CD4-positive, alpha-beta T cell (primary cell): ENCODE measurements at regions not wholly inside any gene's neighbourhood (a gene's known extent, or its start where the extent isn't known, plus 50 kb on each side); places are given as distances from the start of the nearest gene placed in this dataset.
A peak's percentile ranks its signal among the peaks of the same experiment; 100 is the strongest.

ENCODE experiments used
- ATAC-seq: fragments of 200-7000 bp; cut with Tn5 transposase; one replicate; pipeline ENCODE4 v1.10.0; 2022; ENCODE audit warnings: mild to moderate bottlenecking; ENCODE audit not compliant: poor library complexity
- CTCF ChIA-PET: fragments of 350-600 bp; sonication (Branson Sonifier 250); formaldehyde crosslinking; loops from one replicate; lab custom pipeline; 2021; ENCODE audit warnings: antibody characterized with exemption, inconsistent platforms; lab: Charles Lee
- POLR2A ChIA-PET: fragments of 350-600 bp; sonication (Branson Sonifier 250); formaldehyde crosslinking; loops from one replicate; lab custom pipeline; 2021; ENCODE audit warnings: antibody characterized with exemption, inconsistent platforms; lab: Charles Lee
- DNase-seq, 14 experiments: peaks; one replicate each; pipeline ENCODE4 v3.0.0-alpha.2; 2013 to 2020; ENCODE audit warnings: mixed read lengths in 2 of 14
- H3K27ac ChIP-seq, 2 donors: one replicate each; pipeline versions ENCODE4 v1.5.1 to v1.7.0; 2013; ENCODE audit warnings: low read length in 2 of 2, low read depth in 1 of 2, mild to moderate bottlenecking in 1 of 2
- H3K27me3 ChIP-seq, 2 experiments: 1 replicate in 1 of 2; 2 replicates in 1 of 2; pipeline versions ENCODE4 v1.6.1 to v1.7.0; 2013; ENCODE audit warnings: low read length in 2 of 2, control low read depth in 1 of 2, mild to moderate bottlenecking in 1 of 2, moderate library complexity in 1 of 2; ENCODE audit not compliant: insufficient read depth in 2 of 2, control insufficient read depth in 1 of 2
- H3K36me3 ChIP-seq: one replicate; pipeline ENCODE4 v1.6.1; 2013; ENCODE audit warnings: low read length, control low read depth; ENCODE audit not compliant: insufficient read depth
- H3K4me1 ChIP-seq: one replicate; pipeline ENCODE4 v1.6.1; 2013; ENCODE audit warnings: low read length, control low read depth; ENCODE audit not compliant: insufficient read depth
- H3K4me3 ChIP-seq: one replicate; pipeline ENCODE4 v1.5.1; 2013; ENCODE audit warnings: mild to moderate bottlenecking, low read length, moderate library complexity
- H3K9me3 ChIP-seq, 2 experiments: 1 replicate in 1 of 2; 2 replicates in 1 of 2; pipeline versions ENCODE4 v1.6.1 to v1.7.0; 2013; ENCODE audit warnings: low read length in 2 of 2, mild to moderate bottlenecking in 2 of 2, control low read depth in 1 of 2, moderate library complexity in 1 of 2; ENCODE audit not compliant: control insufficient read depth in 1 of 2, insufficient read depth in 1 of 2
- H3K27ac Mint-ChIP-seq: one replicate; pipeline ENCODE4 v1.8.0; 2020; ENCODE audit warnings: mixed read lengths
- H3K27me3 Mint-ChIP-seq: one replicate; pipeline ENCODE4 v1.8.0; 2021; ENCODE audit warnings: mixed read lengths
- H3K36me3 Mint-ChIP-seq: one replicate; pipeline ENCODE4 v1.8.0; 2021; ENCODE audit warnings: low read depth, mixed read lengths
- H3K4me1 Mint-ChIP-seq: one replicate; pipeline ENCODE4 v1.8.0; 2021; ENCODE audit warnings: low read depth, mixed read lengths
- H3K4me3 Mint-ChIP-seq: one replicate; pipeline ENCODE4 v1.8.0; 2020; ENCODE audit warnings: mild to moderate bottlenecking, mixed read lengths
- H3K9me3 Mint-ChIP-seq: one replicate; pipeline ENCODE4 v1.8.0; 2020; ENCODE audit warnings: mixed read lengths
- CTCF ChIP-seq: fragments of 200-600 bp; IDR thresholded peaks from one replicate; pipeline ENCODE4 v1.8.0; 2022; ENCODE audit warnings: antibody characterized with exemption, mild to moderate bottlenecking
- intact Hi-C, 2 experiments: fragments of 100-400 bp; cut with DNase I in 1 of 2; cut with micrococcal nuclease in 1 of 2; formaldehyde crosslinking; loops; one replicate each; pipeline versions ENCODE4 v1.15.1 to v1.9.0; 2023 to 2025; cut with DNase I, micrococcal nuclease

- Histone ChIP-seq H3K4me3 (no peak overlapping the region), H3K27me3 (no peaks in the 10 kb centered on the region), H3K4me1 (no peaks in the 10 kb centered on the region), H3K27ac (no peak overlapping the region), H3K9me3 (peaks cover 0 to 9% of the 10 kb centered on the region in 2 experiments), H3K36me3 (no peaks in the 10 kb centered on the region)
- Mint-ChIP-seq H3K4me3 (no peak overlapping the region), H3K9me3 (peaks cover 23% of the 10 kb centered on the region), H3K4me1 (no peaks in the 10 kb centered on the region), H3K27me3 (no peaks in the 10 kb centered on the region), H3K36me3 (no peaks in the 10 kb centered on the region), H3K27ac (no peak overlapping the region)
- ATAC-seq (no peak), DNase-seq (no peak)
- no peak for TF ChIP-seq CTCF
- POLR2A ChIA-PET = no interaction called here
- intact Hi-C loops = no loop called here
- CTCF ChIA-PET = no interaction called here
These were observed 567.0 kb upstream of the GNPDA2 start for GRCh38 chr4:45293335-45293734.

- no peak overlapping the region for H3K27ac Mint-ChIP-seq
- H3K4me1 Mint-ChIP-seq = no peaks in the 10 kb centered on the region
- Histone ChIP-seq H3K36me3 (no peaks in the 10 kb centered on the region), H3K4me3 (no peak overlapping the region), H3K27me3 (no peaks in the 10 kb centered on the region), H3K4me1 (no peaks in the 10 kb centered on the region), H3K9me3 (peaks cover 0 to 9% of the 10 kb centered on the region in 2 experiments), H3K27ac (no peak overlapping the region)
- ChIA-PET POLR2A (no interaction called here), CTCF (no interaction called here)
- no peak for ATAC-seq
- no peak for TF ChIP-seq CTCF
- no peak overlapping the region for H3K4me3 Mint-ChIP-seq
- H3K27me3 Mint-ChIP-seq = no peaks in the 10 kb centered on the region
- peaks cover 25% of the 10 kb centered on the region for H3K9me3 Mint-ChIP-seq
- intact Hi-C loops = no loop called here
- no peaks in the 10 kb centered on the region for H3K36me3 Mint-ChIP-seq
- DNase-seq = peak in 1 of 14 experiments; percentile 2
These were observed 566.5 kb upstream of the GNPDA2 start for GRCh38 chr4:45292844-45293243.

- H3K27me3 ChIP-seq = no peaks in the 10 kb centered on the region
- Mint-ChIP-seq H3K9me3 (peaks cover 23% of the 10 kb centered on the region), H3K27me3 (no peaks in the 10 kb centered on the region), H3K36me3 (no peaks in the 10 kb centered on the region), H3K4me3 (no peak overlapping the region), H3K4me1 (no peaks in the 10 kb centered on the region), H3K27ac (no peak overlapping the region)
- DNase-seq (no peak), ATAC-seq (no peak)
- H3K27ac ChIP-seq = no peak overlapping the region
- peaks cover 0 to 18% of the 10 kb centered on the region in 2 experiments for H3K9me3 ChIP-seq
- ChIA-PET CTCF (no interaction called here), POLR2A (no interaction called here)
- no peaks in the 10 kb centered on the region for H3K4me1 ChIP-seq
- intact Hi-C loops = no loop called here
- TF ChIP-seq CTCF = no peak
- no peak overlapping the region for H3K4me3 ChIP-seq
- H3K36me3 ChIP-seq = no peaks in the 10 kb centered on the region
These were observed 558.2 kb upstream of the GNPDA2 start for GRCh38 chr4:45284400-45285085.
